Jurkat, Clone E6-1 (cell line): ENCODE measurements at regions not wholly inside any gene's neighbourhood (a gene's known extent, or its start where the extent isn't known, plus 50 kb on each side); places are given as distances from the start of the nearest gene placed in this dataset.

ENCODE experiments used
- DNase-seq: peaks from one replicate; pipeline ENCODE4 v3.0.0-alpha.2; 2011; ENCODE audit warnings: low read depth, low spot score
- H3K4me3 ChIP-seq: 2 replicates; pipeline ENCODE4 v1.5.1; 2011; ENCODE audit warnings: mild to moderate bottlenecking, low read length, control low read depth, moderate library complexity

- no peak for DNase-seq
- H3K4me3 ChIP-seq = no peak overlapping the region
Measured at GRCh38 chr4:12583275-12583674, 900.9 kb downstream of the RAB28 start.

- H3K4me3 ChIP-seq = no peak overlapping the region
- no peak for DNase-seq
Measured at GRCh38 chr4:12580787-12581186, 903.4 kb downstream of the RAB28 start.

DNA sequence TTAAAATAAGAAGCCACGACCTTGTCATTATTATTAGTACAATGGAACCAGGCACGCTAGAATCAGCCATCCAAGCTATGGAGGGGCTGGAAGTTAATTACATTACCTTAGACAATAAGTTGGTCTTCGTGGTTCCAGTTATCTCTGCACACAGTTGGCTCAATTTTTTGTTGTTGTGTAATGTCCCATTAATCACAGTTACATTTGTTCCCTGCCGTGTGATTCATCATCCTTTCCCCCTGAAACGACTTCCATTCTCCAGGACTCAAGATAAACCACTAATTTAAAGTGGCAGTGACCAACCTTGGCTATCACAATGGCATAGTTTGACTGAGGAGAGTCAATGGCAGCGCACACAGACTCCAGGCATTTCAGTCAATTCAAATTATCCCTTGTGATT lies 905.0 kb downstream of the RAB28 start:
- H3K4me3 ChIP-seq = no peak overlapping the region

GRCh38 chr4:12576409-12576808 lies 907.7 kb downstream of the RAB28 start:
- DNase-seq = no peak
- H3K4me3 ChIP-seq = no peak overlapping the region

More for the DNA sequence above, 905.0 kb downstream of the RAB28 start:
- no peak for DNase-seq

DNA sequence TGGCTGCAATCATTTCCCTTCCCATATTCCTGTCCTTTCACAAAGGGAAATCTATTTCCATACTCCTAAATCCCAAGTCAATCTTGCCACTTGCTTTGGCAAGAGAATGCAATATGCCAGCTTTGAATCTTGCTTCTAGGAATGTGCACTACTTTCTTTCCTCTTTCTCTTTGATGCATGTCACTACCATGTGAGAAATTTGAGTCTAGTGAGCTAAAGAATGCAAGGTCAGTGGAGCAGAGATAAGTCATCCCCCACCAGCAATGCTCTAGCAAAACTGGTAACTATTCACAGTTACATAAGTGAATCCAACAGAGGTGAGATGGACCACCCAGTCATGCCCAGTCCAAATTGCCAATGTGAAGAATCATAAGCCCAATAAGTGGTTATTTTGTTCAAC lies 910.4 kb downstream of the RAB28 start:
- no peak for DNase-seq
- H3K4me3 ChIP-seq = no peak overlapping the region

DNA sequence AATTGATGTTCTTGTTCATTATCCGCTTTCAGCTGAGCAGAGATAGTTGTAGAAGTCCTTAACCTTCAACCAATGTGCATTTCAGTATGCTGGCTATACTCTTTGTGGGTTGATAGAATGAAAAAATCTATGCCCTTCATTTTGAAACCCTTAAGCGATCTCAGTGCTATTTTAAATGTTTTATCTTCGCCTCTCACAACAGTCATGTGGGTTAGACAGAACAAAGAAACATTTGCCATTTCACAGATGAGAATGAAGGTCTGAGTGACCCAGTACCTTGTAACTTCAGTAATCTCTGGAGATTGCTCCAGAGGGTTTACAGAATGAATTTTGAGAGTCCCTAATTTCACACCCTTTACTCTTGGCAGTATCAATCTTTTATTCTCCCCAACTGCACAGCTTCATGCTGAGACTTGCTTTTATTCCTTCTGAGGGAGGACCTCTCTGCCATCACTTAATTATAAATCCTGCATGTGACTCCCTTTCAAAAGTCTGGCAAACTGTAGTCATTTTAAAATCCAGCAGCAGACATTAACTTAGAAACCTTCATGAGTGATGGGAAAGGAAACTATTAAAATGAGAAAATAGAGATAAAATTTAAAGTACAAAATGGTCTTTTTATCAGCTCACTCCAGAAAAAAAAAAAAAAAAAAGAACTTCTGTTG lies 921.5 kb downstream of the RAB28 start:
- H3K4me3 ChIP-seq = no peak overlapping the region
- no peak for DNase-seq

DNA sequence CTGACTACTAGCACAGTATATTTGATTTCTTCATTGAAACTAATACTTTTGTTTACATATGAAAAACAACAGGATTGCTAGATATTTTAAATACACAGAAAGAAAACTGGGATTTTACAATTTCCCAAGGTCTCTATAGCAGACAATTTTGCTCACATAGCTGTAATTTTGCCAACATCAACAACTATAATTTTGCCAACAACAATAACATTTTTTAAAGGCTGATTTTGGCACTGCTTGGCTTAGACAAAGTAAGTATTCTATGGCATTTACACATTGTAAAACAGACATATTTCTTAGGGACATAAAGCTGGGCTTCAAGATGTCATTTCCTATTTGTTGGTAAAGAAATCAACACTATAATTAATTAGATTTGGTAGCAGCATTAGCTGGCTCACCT lies 922.1 kb downstream of the RAB28 start:
- H3K4me3 ChIP-seq = no peak overlapping the region
- no peak for DNase-seq

DNA sequence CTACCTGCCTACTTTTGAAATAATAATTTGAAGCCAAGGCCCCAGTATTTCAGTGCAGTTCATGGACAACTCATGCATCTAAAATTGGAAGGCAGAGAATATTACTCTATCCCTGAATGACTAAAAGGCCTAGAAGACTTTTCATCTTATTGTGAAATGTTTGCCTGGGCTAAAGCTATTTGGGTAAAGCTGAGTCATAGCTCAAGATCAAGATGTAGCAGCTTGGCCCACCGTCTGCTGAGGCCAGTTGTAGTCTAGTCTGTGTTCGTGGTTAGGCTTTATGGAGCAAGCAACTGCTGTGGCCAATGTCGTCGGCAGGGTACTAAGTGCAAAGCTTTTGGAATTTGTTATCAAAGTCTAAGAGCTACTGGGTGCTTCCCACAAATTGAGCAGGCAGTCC lies 929.1 kb downstream of the RAB28 start:
- no peak for DNase-seq

DNA sequence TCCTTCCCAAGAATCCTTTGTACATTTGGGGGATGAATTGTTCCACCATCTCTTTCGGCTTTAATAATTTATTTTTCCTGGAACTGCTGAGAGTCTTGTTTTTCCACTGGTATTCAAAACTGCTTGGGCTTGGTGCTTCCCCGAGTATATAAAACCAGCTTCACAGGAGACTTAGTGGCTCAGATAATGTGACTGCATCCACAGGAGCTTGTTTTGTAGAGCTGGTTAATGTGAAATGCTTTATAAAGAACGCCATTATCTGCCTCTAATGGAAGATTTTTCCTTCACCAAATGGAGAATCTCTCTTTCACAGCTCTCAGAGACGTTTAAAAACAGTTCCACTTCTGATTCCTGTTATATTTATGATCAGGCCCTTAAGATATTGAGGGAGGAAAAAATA lies 935.5 kb downstream of the RAB28 start:
- no peak overlapping the region for H3K4me3 ChIP-seq
- DNase-seq = no peak

More for the DNA sequence above, 929.1 kb downstream of the RAB28 start:
- H3K4me3 ChIP-seq = no peak overlapping the region

DNA sequence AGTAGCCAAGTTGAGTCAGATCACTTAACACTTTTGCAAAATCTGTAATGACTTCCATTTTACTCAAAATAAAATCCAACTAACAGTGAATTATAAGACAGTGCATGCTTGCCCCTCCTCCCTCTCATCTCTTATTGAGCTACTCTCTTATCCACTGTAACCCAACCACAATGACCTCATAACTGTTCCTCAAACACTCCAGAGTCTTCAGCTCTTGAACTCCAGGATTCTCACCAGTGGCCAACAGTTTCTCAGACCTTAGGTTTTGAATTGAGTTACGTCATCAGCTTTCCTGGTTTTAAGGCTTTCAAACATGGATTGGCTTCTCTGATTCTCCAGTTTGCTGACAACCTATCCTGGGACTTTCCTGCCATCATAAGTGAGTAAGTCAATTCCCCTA lies 938.3 kb downstream of the RAB28 start:
- no peak for DNase-seq

DNA sequence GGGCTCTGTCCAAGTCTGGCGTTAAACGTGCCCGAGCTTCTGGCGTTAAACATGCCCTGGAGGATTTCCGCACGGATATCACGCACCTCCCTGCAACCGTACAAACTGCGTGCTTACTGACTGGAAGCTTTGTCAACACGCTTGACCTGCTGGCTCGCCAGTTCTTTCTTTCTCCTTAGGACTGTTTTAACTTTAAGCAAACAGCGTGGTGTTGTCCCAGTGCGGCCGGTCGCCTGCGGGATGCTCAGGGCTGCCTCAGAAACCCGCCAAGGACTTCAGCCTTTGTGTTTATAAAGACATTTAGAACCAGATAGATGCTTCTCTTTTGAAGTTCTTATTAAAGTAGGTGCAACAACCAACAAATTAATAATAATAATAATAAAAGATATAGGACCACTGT lies 946.0 kb downstream of the RAB28 start:
- no peak overlapping the region for H3K4me3 ChIP-seq
- DNase-seq = no peak

More for the DNA sequence above, 938.3 kb downstream of the RAB28 start:
- H3K4me3 ChIP-seq = no peak overlapping the region

GRCh38 chr4:12534684-12535083 lies 949.5 kb downstream of the RAB28 start:
- no peak overlapping the region for H3K4me3 ChIP-seq
- no peak for DNase-seq

DNA sequence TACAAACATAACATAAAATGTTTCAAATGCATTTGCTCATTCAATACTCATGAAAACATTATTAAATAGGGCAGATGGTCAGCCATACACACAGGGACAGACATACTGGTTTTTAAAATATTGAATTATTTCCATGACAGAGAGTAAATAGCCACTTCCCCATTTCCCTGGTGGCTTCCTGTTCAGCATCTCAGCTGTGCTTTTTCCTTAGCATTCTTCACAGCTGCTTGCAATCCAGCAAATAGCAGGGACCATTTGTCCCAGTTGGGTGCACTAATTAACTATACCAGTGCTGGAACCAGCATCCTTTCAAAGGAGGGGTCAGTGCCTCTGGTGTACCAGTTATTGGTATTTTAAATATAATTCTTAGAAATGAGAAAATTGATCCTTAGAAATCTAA lies 964.7 kb downstream of the RAB28 start:
- DNase-seq = no peak

GRCh38 chr4:12507868-12508481 lies 976.2 kb downstream of the RAB28 start:
- no peak for DNase-seq
- H3K4me3 ChIP-seq = no peak overlapping the region

More for the DNA sequence above, 964.7 kb downstream of the RAB28 start:
- no peak overlapping the region for H3K4me3 ChIP-seq

GRCh38 chr4:12500409-12500808 lies 983.7 kb downstream of the RAB28 start:
- no peak for DNase-seq
- no peak overlapping the region for H3K4me3 ChIP-seq

DNA sequence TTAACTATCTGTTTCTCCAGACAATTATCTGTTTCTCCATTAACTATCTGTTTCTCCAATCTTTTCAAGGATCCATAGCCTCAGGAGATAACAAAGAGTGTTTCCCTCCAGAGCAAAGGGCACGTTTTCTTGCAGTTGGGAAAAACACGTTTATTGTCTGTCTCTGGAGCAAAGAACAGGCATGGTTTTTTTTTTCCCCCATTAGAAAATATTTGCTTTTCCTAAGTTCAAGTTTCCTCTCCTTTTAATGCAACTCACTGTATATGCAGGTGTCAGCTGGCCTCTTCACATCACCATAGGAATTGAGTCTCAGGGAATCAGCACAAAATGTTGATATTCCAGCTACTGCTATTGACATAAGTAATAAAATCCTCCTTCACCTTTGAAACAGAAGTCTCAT lies 984.4 kb downstream of the RAB28 start:
- no peak for DNase-seq
- H3K4me3 ChIP-seq = no peak overlapping the region

DNA sequence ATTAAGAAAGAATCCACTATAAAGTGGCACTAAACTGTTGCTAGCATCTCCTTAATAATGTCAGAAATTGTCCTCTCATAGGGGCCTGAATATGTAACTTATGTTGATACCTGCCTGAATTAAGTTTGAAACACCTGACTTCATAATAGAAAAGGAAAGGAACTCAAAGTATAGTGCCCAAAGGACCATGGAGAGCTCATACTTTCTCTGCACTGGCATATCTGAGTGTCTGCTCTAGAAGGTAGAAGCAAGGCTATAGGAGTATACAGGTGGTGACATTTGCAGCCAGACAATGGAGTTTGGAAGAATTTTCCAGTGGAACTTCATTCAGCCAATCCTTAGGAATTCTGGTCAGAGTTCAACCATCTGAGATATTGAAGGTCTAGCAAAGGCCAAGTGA lies 988.9 kb downstream of the RAB28 start:
- no peak overlapping the region for H3K4me3 ChIP-seq

GRCh38 chr4:12492730-12493393 lies 991.3 kb downstream of the RAB28 start:
- no peak overlapping the region for H3K4me3 ChIP-seq

More for the DNA sequence above, 988.9 kb downstream of the RAB28 start:
- DNase-seq = no peak

GRCh38 chr4:12488672-12489071 lies 995.5 kb downstream of the RAB28 start:
- H3K4me3 ChIP-seq = no peak overlapping the region
- no peak for DNase-seq

More at GRCh38 chr4:12492730-12493393, 991.3 kb downstream of the RAB28 start:
- DNase-seq = no peak

DNA sequence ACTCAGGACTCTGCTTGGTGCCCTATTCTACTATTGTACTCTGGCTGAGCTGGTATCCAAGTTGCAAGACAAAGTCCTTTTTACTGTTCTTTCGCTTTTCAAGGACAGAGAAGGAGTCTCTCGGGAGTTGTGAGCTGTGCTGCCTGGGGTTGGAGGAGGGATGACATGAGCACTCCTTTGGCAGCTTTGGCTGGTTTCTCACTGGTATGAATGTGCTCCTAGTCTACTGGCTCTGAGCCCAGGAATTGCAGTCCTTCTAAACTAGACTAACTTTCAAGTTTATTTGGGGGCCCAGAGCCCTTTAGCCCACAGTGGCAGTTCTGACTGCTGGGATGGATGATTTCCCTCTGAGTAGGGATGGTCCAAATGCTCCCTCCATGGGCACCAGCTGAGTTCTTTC lies 997.1 kb downstream of the RAB28 start:
- H3K4me3 ChIP-seq = no peak overlapping the region
- no peak for DNase-seq
